AG04449 (cell line): ENCODE measurements at regions not wholly inside any gene's neighbourhood (a gene's known extent, or its start where the extent isn't known, plus 50 kb on each side); places are given as distances from the start of the nearest gene placed in this dataset.

Source experiments
- CTCF ChIA-PET: fragments of 350-600 bp; formaldehyde crosslinking; extraction: SDS; loops from one replicate; lab custom pipeline; 2021; ENCODE audit warnings: antibody characterized with exemption; lab: Yijun Ruan, JAX
- POLR2A ChIA-PET: fragments of 400-600, 350-600 bp; formaldehyde crosslinking; extraction: SDS; loops from one replicate; lab custom pipeline; 2020; ENCODE audit warnings: antibody characterized with exemption, inconsistent platforms; lab: Yijun Ruan, JAX
- DNase-seq: peaks from one replicate; pipeline ENCODE4 v3.0.0-alpha.2; 2010; ENCODE audit warnings: low read depth, low spot score
- H3K4me3 ChIP-seq: 2 replicates; pipeline ENCODE4 v1.5.1; 2011; ENCODE audit warnings: low read depth, mild to moderate bottlenecking, control low read depth, low read length
- TF ChIP-seq, protein P1 (sequence below): IDR thresholded peaks from one replicate; pipeline ENCODE4 v1.5.1; 2011; ENCODE audit warnings: mild to moderate bottlenecking, moderate library complexity, low read length, control low read depth, inconsistent platforms; ENCODE audit not compliant: insufficient read depth; ENCODE audit errors: missing control alignments

DNA sequence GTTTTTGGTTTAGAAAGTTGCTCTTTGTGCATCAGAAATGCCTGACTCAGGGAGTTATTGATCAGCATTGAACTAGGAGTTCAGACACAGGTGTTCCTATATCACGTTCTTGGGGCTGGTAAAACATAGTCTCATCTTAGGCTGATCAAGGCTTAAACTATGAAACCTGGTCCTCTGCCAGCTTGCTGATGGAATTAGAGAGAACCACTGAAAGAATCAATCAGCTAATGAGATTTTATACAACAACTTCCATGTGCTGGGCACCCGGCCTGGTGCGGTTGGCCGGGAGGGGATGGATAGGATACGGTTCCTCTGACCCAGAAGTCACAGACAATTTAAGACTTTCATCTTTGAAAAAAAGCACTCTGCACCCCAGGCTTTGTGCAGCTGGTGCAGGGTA is 164.9 kb downstream of the RDH14 start:
- no peak for DNase-seq
- ChIA-PET POLR2A (no interaction called here), CTCF (interaction anchor here (1.0 kb wide), 1 partner anchor 9 kb away, joined by 6 read pairs; no protein-coding TSS in a partner anchor)
- no peak overlapping the region for H3K4me3 ChIP-seq
- TF ChIP-seq, protein P1, sequence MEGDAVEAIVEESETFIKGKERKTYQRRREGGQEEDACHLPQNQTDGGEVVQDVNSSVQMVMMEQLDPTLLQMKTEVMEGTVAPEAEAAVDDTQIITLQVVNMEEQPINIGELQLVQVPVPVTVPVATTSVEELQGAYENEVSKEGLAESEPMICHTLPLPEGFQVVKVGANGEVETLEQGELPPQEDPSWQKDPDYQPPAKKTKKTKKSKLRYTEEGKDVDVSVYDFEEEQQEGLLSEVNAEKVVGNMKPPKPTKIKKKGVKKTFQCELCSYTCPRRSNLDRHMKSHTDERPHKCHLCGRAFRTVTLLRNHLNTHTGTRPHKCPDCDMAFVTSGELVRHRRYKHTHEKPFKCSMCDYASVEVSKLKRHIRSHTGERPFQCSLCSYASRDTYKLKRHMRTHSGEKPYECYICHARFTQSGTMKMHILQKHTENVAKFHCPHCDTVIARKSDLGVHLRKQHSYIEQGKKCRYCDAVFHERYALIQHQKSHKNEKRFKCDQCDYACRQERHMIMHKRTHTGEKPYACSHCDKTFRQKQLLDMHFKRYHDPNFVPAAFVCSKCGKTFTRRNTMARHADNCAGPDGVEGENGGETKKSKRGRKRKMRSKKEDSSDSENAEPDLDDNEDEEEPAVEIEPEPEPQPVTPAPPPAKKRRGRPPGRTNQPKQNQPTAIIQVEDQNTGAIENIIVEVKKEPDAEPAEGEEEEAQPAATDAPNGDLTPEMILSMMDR: no peak

DNA sequence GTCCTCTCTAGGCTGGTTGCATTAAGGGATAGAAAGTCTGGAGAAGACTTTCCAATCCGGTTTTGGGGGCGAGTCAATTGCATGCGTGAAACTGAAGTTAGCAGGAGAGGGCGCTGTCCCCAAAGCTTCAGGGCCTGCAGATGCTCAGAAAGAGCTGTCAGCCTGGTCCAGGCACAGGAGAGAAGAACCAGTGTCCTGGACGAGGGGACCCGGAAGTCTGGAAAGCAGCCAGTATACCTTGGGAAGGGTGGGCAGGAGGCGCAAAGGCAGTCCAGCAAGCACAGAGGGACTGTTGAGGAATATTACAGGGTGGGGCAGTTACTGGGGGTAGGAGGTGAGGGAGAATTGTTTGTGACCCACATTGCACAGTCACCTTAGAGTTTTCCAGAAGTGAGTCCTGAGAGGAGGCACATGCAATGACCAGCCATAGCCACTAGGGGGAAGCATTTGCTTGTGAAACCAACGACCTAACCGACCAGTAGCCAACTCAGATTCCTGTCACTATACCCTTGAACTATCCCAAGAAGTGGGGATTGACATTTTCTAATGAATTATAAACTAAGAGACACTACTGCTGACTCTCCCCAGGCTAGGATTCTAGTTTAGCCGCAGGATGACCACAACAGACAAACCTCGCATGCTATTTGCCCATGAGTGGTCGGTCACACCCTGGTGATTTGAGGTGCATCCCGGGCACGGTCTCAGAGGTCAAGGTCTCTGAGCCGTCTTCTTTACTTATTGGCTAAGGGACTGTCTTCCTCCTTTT is 172.8 kb downstream of the RDH14 start:
- POLR2A ChIA-PET: no interaction called here
- TF ChIP-seq, protein P1: peak; percentile 91
- H3K4me3 ChIP-seq: no peak overlapping the region
- no peak for DNase-seq
- CTCF ChIA-PET: interaction anchor here (0.6 to 6.1 kb wide), 35 partner anchors 9 to 1661 kb away, joined by 3 to 38 read pairs (median 4); no protein-coding TSS in a partner anchor

DNA sequence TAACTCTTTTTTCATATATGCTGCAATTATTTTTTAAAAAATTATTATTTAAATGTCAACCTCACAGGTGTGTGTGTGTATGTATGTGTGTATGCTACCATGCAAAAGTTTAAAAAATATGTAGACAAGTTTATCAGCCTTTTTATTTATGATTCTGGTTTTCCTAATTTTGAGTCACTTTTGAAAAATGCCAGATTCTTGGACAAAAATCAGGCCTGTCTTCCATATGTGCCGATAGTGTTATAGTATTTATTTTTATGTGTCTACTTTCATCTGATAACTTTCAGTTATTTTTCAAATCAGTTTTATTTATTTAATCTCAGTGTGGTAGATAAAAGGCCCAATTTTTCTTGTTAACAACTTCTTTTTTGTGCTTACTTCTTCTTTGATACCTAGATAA is 176.2 kb downstream of the RDH14 start:
- TF ChIP-seq, protein P1: no peak
- no peak overlapping the region for H3K4me3 ChIP-seq
- ChIA-PET POLR2A (no interaction called here), CTCF (interaction anchor here (1.0 kb wide), 1 partner anchor 136 kb away, joined by 3 read pairs; no protein-coding TSS in a partner anchor)
- DNase-seq: no peak

DNA sequence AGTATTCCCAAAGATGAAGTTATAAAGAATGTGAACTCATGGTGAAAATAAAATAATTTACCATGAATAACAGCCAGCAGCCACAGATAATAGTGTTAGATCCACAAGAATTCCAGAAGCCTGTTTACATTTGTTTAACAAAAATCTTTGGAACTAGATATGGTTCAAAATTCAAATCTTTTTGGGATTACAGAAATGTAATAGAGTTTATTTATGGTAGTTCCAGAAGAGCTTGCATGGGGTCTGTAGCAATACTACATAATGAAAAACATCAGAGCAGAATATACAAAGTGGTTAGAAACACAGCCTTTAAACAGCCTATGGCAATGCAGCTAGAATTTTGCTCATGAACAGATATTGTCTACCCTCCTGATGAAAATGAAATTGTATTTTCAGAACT is 179.1 kb downstream of the RDH14 start:
- TF ChIP-seq, protein P1: no peak
- ChIA-PET CTCF (interaction anchor here (0.9 to 6.9 kb wide), 5 partner anchors 10 to 264 kb away, joined by 3 to 48 read pairs (median 4); no protein-coding TSS in a partner anchor), POLR2A (no interaction called here)
- H3K4me3 ChIP-seq: no peak overlapping the region
- DNase-seq: no peak

DNA sequence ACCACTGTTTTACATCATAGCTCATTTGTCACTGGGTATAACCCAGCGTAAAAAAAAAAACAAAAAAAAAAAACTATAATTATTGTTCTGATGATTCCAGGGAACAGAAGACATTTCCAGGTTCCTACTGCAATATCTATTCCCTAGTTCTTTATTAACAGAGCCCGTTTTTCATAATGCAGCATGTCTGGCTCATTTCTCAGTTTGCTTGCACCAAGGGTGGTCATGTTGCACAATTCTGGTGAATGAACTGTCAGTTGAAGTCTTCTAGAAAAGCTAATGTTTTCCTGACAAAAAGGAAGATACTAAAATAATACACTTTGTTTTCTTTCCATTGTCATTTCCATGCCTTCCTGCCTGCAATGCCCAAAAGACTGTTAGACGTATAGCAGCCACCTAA is 180.1 kb downstream of the RDH14 start:
- TF ChIP-seq, protein P1: no peak
- ChIA-PET CTCF (interaction anchor here (1.2 to 6.9 kb wide), 9 partner anchors 11 to 660 kb away, joined by 4 to 85 read pairs (median 26); no protein-coding TSS in a partner anchor), POLR2A (no interaction called here)
- H3K4me3 ChIP-seq: no peak overlapping the region
- DNase-seq: no peak

DNA sequence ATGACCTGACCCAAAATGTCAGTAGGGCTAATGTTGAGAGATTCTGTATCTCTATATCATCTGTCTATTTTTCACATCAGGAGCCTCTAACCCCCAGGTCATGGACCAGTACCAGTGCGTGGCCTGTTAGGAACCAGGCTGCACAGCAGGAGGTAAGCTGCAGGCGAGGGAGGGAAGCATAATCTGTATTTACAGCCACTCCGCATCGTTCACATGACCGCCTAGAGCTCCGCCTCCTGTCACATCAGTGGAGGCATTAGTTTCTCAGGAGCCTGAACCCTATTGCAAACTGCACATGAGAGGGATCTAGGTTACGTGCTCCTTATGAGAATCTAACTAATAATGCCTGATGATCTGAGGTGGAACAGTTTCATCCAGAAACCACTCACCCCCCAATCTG is 180.6 kb downstream of the RDH14 start:
- POLR2A ChIA-PET: no interaction called here
- CTCF ChIA-PET: interaction anchor here (0.7 to 6.9 kb wide), 12 partner anchors 10 to 660 kb away, joined by 3 to 85 read pairs (median 18); no protein-coding TSS in a partner anchor
- TF ChIP-seq, protein P1: no peak
- no peak overlapping the region for H3K4me3 ChIP-seq
- DNase-seq: no peak
